Epithelial cell of esophagus (primary cell): ENCODE measurements at regions not wholly inside any gene's neighbourhood (a gene's known extent, or its start where the extent isn't known, plus 50 kb on each side); places are given as distances from the start of the nearest gene placed in this dataset.
A peak's percentile ranks its signal among the peaks of the same experiment; 100 is the strongest.

ENCODE experiments used
- DNase-seq: peaks from one replicate; pipeline ENCODE4 v3.0.0; 2010; ENCODE audit warnings: low read depth
- H3K4me3 ChIP-seq: 2 replicates; pipeline ENCODE4 v1.5.1; 2011; ENCODE audit warnings: mild to moderate bottlenecking, low read length, control low read depth
- TF ChIP-seq, protein P1 (sequence below): IDR thresholded peaks from 2 replicates; pipeline ENCODE4 v1.5.1; 2011; ENCODE audit warnings: low read depth, mild to moderate bottlenecking, low read length, control low read depth, inconsistent platforms; ENCODE audit not compliant: insufficient read depth; ENCODE audit errors: missing control alignments

DNA sequence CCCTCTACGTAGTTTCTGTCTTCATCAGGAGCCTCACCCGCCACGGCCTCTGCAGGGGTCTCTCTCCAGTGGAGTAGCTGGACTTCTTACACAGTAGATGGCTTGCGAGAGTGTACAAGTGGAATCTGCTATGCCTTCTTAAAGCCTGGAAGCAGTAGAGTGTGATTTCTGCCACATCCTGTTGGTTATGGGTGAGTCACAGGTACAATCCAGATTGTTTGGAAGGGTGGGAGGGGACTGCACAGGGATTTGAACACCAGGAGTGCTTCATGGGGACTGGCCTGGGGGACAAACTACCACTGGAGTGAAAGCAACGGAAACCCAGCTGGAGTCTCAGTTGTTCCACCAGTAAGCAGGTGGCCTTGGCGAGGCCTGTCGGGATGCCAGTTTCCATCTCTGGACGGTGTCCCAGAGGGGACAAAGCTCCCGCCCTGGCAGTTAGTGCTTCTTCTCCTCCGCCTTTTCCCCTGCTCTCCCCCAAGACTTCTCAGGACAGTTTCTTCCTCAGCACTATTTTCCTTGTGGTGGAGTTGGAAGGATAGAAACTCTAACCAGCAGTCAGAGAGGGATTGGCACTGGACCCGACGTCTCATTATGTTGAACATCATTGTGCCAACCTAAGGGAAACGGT is 85.0 kb upstream of the RCN1 start:
- DNase-seq = peak; percentile 30
- TF ChIP-seq, protein P1, sequence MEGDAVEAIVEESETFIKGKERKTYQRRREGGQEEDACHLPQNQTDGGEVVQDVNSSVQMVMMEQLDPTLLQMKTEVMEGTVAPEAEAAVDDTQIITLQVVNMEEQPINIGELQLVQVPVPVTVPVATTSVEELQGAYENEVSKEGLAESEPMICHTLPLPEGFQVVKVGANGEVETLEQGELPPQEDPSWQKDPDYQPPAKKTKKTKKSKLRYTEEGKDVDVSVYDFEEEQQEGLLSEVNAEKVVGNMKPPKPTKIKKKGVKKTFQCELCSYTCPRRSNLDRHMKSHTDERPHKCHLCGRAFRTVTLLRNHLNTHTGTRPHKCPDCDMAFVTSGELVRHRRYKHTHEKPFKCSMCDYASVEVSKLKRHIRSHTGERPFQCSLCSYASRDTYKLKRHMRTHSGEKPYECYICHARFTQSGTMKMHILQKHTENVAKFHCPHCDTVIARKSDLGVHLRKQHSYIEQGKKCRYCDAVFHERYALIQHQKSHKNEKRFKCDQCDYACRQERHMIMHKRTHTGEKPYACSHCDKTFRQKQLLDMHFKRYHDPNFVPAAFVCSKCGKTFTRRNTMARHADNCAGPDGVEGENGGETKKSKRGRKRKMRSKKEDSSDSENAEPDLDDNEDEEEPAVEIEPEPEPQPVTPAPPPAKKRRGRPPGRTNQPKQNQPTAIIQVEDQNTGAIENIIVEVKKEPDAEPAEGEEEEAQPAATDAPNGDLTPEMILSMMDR = no peak

DNA sequence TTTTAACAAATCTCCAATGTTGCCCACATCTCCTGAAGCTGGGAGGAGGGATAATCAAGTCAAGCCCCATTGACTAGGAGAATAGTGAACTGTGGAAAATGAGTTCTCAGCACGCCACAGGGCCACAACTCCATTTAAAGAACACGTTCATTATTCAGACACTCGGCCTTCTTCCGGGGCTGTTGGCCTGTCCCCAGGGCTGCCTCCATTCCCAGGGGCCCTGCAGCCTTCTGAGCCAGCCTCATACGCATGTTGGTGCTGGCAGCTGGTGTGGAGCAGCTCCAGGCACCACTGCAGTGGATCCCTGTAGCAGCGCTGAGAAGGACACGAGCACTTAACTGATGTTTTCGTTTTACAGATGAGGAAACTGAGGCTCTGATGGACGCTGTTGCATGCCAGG is 87.5 kb upstream of the RCN1 start:
- no peak overlapping the region for H3K4me3 ChIP-seq
- TF ChIP-seq, protein P1 = no peak
- DNase-seq = no peak

More for the DNA sequence above, 85.0 kb upstream of the RCN1 start:
- no peak overlapping the region for H3K4me3 ChIP-seq

DNA sequence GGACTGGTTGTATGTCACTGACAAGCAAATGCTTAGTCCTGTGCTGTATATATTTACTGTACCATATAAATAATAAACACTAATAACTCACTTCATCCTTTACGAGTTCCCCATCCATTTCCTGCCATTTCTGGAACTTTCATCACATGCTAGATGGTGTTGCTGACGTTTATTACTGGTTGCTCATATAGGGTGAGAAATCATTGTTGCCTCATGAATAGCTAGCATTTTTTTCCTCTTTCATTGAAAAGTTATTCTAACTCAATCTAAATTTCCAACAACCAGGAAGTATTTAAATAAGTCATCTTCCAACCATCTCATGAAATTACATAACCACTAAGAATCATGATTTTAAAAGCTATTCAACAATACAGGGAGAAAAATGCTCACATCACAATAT is 88.6 kb upstream of the RCN1 start:
- DNase-seq = no peak
- TF ChIP-seq, protein P1 = no peak
- H3K4me3 ChIP-seq = no peak overlapping the region

DNA sequence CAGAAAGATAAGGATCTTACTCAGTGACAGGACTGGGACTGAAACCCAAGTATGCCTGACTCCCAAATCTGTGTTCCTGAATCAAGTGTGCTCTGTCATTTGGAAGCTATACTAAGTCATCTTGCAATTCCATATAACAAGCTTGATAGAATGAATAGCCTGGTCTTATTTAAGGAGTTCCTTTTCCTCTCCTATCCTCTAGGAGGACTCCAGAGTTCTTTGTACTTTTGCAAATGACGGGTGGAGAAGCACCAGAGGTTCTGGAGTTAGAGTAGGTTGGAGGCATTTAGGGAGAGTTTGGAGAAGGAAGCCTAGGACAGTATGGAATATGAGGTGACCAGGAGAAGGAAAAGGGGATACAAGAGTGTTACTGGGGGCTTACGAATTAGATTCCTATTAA is 92.9 kb upstream of the RCN1 start:
- no peak overlapping the region for H3K4me3 ChIP-seq
- DNase-seq = no peak
- TF ChIP-seq, protein P1 = no peak

DNA sequence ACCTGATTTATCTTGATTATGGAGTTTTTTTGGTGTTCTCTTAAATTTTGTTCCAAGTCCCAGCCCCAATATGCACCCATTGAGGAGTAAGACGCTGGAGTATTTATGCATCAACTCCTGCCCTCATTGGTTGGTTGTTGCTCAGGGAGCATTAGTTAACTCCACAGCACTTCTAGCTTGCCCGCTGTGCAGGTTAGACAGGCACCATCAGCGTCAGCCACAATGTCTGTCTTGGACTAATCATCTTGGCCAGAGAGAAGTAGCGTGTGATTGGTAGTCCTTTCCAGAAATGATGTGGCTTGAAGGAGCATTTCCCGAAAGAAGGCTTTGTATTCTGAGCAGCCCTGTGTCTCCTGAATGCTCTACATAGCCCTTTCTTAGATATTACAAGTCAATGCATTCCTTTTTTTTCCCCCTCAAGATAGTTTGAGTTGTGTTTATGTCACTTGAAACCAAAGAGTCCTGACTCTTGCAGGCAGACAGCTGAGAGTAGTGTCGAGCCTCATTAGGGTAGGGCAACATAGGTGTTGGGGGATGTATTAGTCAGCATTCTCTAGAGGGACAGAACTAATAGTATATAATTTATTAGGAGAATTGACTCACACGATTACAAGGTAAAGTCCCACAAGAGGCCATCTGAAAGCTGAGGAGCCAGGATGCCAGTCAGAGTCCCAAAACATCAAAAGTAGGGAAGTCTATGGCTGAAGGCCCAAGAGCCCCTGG is 94.6 kb upstream of the RCN1 start:
- TF ChIP-seq, protein P1 = no peak
- no peak for DNase-seq
- no peak overlapping the region for H3K4me3 ChIP-seq

- DNase-seq = no peak
- TF ChIP-seq, protein P1 = no peak
- no peak overlapping the region for H3K4me3 ChIP-seq
Observed at GRCh38 chr11:31995525-31996094, 95.3 kb upstream of the RCN1 start.
